Stomach (tissue), 4 donors: ENCODE measurements at regions not wholly inside any gene's neighbourhood (a gene's known extent, or its start where the extent isn't known, plus 50 kb on each side); places are given as distances from the start of the nearest gene placed in this dataset.

Source experiments
- CTCF ChIP-seq, 7 experiments: fragments of 450-650 bp in 4 of 7; fragments of 200-600 bp in 3 of 7; sonication (generic) in 3 of 7; IDR thresholded peaks; one replicate each; pipeline ENCODE4 v1.5.1; 2016 to 2019; ENCODE audit warnings: antibody characterized with exemption in 7 of 7, control low read depth in 2 of 7, mild to moderate bottlenecking in 1 of 7
- POLR2A ChIP-seq, 4 donors: fragments of 450-650 bp; IDR thresholded peaks; one replicate each; pipeline ENCODE4 v1.6.1; 2016; ENCODE audit warnings: antibody characterized with exemption in 4 of 4, control low read depth in 2 of 4, mild to moderate bottlenecking in 1 of 4, moderate library complexity in 1 of 4

- TF ChIP-seq CTCF (IDR thresholded peaks at IDR 0.05) (no peak), POLR2A (IDR thresholded peaks at IDR 0.05) (no peak)
Observed at GRCh38 chr4:180695851-180696250, 1547.4 kb upstream of the TENM3 start.
